Osteoblast (primary cell): ENCODE measurements at regions not wholly inside any gene's neighbourhood (a gene's known extent, or its start where the extent isn't known, plus 50 kb on each side); places are given as distances from the start of the nearest gene placed in this dataset.

Experiments used
- DNase-seq: peaks from one replicate; pipeline ENCODE4 v3.0.0; 2011; ENCODE audit warnings: low spot score, mixed read lengths; ENCODE audit not compliant: insufficient read length; ENCODE audit errors: missing footprints
- H2AFZ ChIP-seq: 2 replicates; pipeline ENCODE4 v1.6.0; 2011; ENCODE audit warnings: mild to moderate bottlenecking, low read length
- H3K27ac ChIP-seq: 2 replicates; pipeline ENCODE4 v1.5.1; 2011; ENCODE audit warnings: mild to moderate bottlenecking, low read depth, low read length, moderate library complexity
- H3K27me3 ChIP-seq: 2 replicates; pipeline ENCODE4 v1.6.0; 2012; ENCODE audit warnings: mild to moderate bottlenecking, control low read depth, inconsistent platforms, low read length, moderate library complexity; ENCODE audit not compliant: insufficient read depth
- H3K36me3 ChIP-seq: 2 replicates; pipeline ENCODE4 v1.5.1; 2011; ENCODE audit warnings: mild to moderate bottlenecking, low read length, control low read depth, moderate library complexity; ENCODE audit not compliant: insufficient read depth
- H3K4me1 ChIP-seq: 2 replicates; pipeline ENCODE4 v1.5.1; 2011; ENCODE audit warnings: mild to moderate bottlenecking, low read length, control low read depth, moderate library complexity; ENCODE audit not compliant: insufficient read depth
- H3K4me2 ChIP-seq: 2 replicates; pipeline ENCODE4 v1.6.0; 2011; ENCODE audit warnings: mild to moderate bottlenecking, low read length; ENCODE audit not compliant: insufficient read depth
- H3K4me3 ChIP-seq: fragments of 200-600 bp; sonication (generic); 3 replicates; pipeline ENCODE4 v1.5.1; 2012; ENCODE audit warnings: mild to moderate bottlenecking, low read length, inconsistent platforms; ENCODE audit not compliant: insufficient read depth
- H3K79me2 ChIP-seq: 2 replicates; pipeline ENCODE4 v1.6.0; 2012; ENCODE audit warnings: mild to moderate bottlenecking, low read length, control low read depth, inconsistent platforms; ENCODE audit not compliant: insufficient read depth
- H3K9me3 ChIP-seq: 2 replicates; pipeline ENCODE4 v1.5.1; 2011; ENCODE audit warnings: low read depth, low read length, control low read depth
- H4K20me1 ChIP-seq: 2 replicates; pipeline ENCODE4 v1.6.0; 2012; ENCODE audit warnings: mild to moderate bottlenecking, low read length, control low read depth; ENCODE audit not compliant: insufficient read depth
- CTCF ChIP-seq: IDR thresholded peaks from 2 replicates; pipeline ENCODE4 v1.5.1; 2011; ENCODE audit warnings: mild to moderate bottlenecking, low read depth, low read length, moderate library complexity; ENCODE audit errors: extremely low read depth

GRCh38 chr2:81576713-81577112 is 1272.2 kb upstream of the LRRTM1 start:
- Histone ChIP-seq H3K9me3 (peaks cover 3% of the 10 kb centered on the region), H3K36me3 (no peaks in the 10 kb centered on the region), H3K4me3 (no peak overlapping the region), H3K4me2 (no peak overlapping the region), H3K27ac (no peak overlapping the region), H4K20me1 (no peaks in the 10 kb centered on the region), H2AFZ (no peak overlapping the region), H3K79me2 (no peaks in the 10 kb centered on the region), H3K4me1 (no peaks in the 10 kb centered on the region), H3K27me3 (no peaks in the 10 kb centered on the region)
- TF ChIP-seq CTCF, result no peak
- DNase-seq, result no peak

- Histone ChIP-seq H2AFZ (no peak overlapping the region), H3K79me2 (no peaks in the 10 kb centered on the region), H3K36me3 (no peaks in the 10 kb centered on the region), H3K4me2 (no peak overlapping the region), H3K27ac (no peak overlapping the region), H3K4me1 (no peaks in the 10 kb centered on the region), H3K27me3 (no peaks in the 10 kb centered on the region), H4K20me1 (no peaks in the 10 kb centered on the region), H3K9me3 (no peaks in the 10 kb centered on the region), H3K4me3 (no peak overlapping the region)
- no peak for DNase-seq
- no peak for TF ChIP-seq CTCF
Measured at GRCh38 chr2:81551040-81551634, 1246.6 kb upstream of the LRRTM1 start.

- Histone ChIP-seq H3K27me3 (no peaks in the 10 kb centered on the region), H3K79me2 (no peaks in the 10 kb centered on the region), H2AFZ (no peak overlapping the region), H3K4me1 (no peaks in the 10 kb centered on the region), H4K20me1 (no peaks in the 10 kb centered on the region), H3K4me2 (no peak overlapping the region), H3K27ac (no peak overlapping the region), H3K4me3 (no peak overlapping the region), H3K9me3 (no peaks in the 10 kb centered on the region), H3K36me3 (no peaks in the 10 kb centered on the region)
- DNase-seq, result no peak
- TF ChIP-seq CTCF, result no peak
Measured at GRCh38 chr2:81550277-81550676, 1245.7 kb upstream of the LRRTM1 start.

GRCh38 chr2:81549646-81550045 is 1245.1 kb upstream of the LRRTM1 start:
- Histone ChIP-seq H3K4me1 (no peaks in the 10 kb centered on the region), H3K4me3 (no peak overlapping the region)

More at GRCh38 chr2:81549646-81550045, 1245.1 kb upstream of the LRRTM1 start:
- no peak for TF ChIP-seq CTCF
- Histone ChIP-seq H3K36me3 (no peaks in the 10 kb centered on the region), H3K79me2 (no peaks in the 10 kb centered on the region), H3K9me3 (no peaks in the 10 kb centered on the region), H3K4me2 (no peak overlapping the region), H2AFZ (no peak overlapping the region), H4K20me1 (no peaks in the 10 kb centered on the region), H3K27ac (no peak overlapping the region), H3K27me3 (no peaks in the 10 kb centered on the region)
- no peak for DNase-seq
